ENCODE measurements at regions not wholly inside any gene's neighbourhood (a gene's known extent, or its start where the extent isn't known, plus 50 kb on each side); places are given as distances from the start of the nearest gene placed in this dataset.

DNA sequence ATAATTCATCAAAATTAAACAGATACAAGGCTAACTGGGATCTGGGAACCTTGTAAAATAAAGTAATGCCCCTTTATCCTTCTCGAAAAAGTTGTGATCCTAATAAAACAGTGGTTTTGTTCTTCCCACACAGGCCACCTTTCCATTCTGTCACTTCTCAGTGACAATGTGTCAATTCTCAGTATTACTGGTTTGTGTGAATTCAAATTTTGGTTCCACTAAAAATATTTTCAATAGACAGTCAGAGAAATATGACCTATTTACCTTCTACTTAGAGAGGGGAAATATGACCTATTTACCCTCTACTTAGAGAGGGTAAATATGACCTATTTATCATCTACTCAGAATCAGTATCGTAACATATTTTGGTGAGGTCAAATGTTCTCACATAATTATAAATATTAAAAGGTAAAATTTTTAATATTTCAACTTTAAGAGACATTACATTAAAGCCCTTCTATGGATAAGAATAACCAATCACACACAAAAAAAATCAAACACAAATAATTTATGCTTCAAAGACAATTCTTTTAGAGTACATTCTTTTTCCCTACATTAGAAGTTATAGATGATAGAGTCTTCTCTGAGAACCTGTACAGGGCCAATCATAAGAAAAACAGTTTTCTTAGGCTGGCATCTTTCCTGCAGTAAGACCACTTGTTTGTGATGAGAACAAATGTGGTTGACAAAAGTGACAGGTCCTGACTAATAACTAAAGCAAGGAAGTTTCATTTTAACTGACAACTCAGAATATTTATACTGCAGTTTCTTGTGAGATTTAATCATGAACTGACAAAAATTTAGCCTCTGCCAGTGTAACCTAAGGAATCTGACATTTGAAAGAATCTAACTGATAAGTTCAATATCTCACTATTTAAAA lies 323.3 kb downstream of the DIPK2A start:
- TF ChIP-seq, protein P1, sequence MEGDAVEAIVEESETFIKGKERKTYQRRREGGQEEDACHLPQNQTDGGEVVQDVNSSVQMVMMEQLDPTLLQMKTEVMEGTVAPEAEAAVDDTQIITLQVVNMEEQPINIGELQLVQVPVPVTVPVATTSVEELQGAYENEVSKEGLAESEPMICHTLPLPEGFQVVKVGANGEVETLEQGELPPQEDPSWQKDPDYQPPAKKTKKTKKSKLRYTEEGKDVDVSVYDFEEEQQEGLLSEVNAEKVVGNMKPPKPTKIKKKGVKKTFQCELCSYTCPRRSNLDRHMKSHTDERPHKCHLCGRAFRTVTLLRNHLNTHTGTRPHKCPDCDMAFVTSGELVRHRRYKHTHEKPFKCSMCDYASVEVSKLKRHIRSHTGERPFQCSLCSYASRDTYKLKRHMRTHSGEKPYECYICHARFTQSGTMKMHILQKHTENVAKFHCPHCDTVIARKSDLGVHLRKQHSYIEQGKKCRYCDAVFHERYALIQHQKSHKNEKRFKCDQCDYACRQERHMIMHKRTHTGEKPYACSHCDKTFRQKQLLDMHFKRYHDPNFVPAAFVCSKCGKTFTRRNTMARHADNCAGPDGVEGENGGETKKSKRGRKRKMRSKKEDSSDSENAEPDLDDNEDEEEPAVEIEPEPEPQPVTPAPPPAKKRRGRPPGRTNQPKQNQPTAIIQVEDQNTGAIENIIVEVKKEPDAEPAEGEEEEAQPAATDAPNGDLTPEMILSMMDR (conservative IDR thresholded peaks at IDR 0.05; ENCODE audit: low read depth, low read length) = no peak
- no peak for TF ChIP-seq EZH2 (IDR thresholded peaks at IDR 0.05; ENCODE audit: borderline replicate concordance, low read depth, low read length, poor library complexity, severe bottlenecking)

Measured in A673 (cell line).